PC-9 (cell line): ENCODE measurements at regions not wholly inside any gene's neighbourhood (a gene's known extent, or its start where the extent isn't known, plus 50 kb on each side); places are given as distances from the start of the nearest gene placed in this dataset.

ENCODE experiments used
- CTCF ChIP-seq: fragments of 200-600 bp; sonication (generic); conservative IDR thresholded peaks from 2 replicates; pipeline ENCODE4 v1.6.1; 2017; ENCODE audit warnings: mixed run types, antibody characterized with exemption, mild to moderate bottlenecking, moderate library complexity
- EZH2 ChIP-seq: fragments of 200-600 bp; sonication (generic); IDR thresholded peaks from 2 replicates; pipeline ENCODE4 v1.8.0; 2017; ENCODE audit warnings: antibody characterized with exemption, low read depth

GRCh38 chr2:228657807-228658402 lies 476.4 kb upstream of the SPHKAP start:
- TF ChIP-seq CTCF: peak; percentile 76
- TF ChIP-seq EZH2: no peak
